Ammon's horn (tissue), 1 donor: ENCODE measurements at regions not wholly inside any gene's neighbourhood (a gene's known extent, or its start where the extent isn't known, plus 50 kb on each side); places are given as distances from the start of the nearest gene placed in this dataset.
A peak's percentile ranks its signal among the peaks of the same experiment; 100 is the strongest.
"Not testable (repeated sequence)": the region's sequence is repeated elsewhere in the genome, so short reads cannot be mapped to it uniquely, and the experiment has no call there.

Experiments
- DNase-seq: peaks from one replicate; pipeline ENCODE4 v3.0.0-alpha.2; 2016; ENCODE audit warnings: low spot score

- no peak for DNase-seq
These were observed 179.6 kb downstream of the AIPL1 start for GRCh38 chr17:6255322-6255721.

DNA sequence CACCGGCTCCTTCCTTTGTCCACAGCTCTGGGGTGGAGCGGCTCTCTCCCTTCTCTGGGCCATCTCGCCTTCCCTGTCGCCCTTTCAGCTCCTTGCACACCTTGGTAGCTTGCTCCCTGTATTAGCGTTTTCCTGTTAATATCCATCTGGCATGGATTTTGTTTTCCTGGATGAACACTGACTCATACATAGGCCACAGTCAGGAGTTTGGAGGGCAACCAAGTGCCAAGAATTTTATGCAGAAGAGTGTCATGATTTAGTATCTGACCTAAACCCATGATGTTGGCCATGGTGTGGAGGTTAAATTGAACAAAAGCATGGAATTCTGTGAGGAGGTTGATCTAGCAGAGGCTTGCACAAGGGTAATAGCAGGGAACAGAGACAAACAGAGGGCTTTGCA, 180.9 kb downstream of the AIPL1 start:
- no peak for DNase-seq

DNA sequence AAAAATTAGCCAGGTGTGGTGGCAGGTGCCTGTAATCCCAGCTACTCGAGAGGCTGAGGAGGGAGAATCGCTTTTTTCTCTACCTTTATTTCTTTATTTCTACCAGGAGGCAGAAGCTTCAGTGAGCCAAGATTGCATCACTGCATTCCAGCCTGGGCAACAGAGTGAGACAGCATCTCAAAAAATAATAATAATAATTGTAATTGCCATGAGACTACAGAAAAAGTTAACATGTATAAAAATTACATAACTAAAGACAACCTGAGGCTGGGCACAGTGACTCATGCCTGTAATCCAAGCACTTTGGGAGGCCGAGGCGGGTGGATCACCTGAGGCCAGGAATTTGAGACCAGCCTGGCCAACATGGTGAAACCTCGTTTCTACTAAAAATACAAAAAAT, 181.5 kb downstream of the WSCD1 start:
- DNase-seq: not testable (repeated sequence)

DNA sequence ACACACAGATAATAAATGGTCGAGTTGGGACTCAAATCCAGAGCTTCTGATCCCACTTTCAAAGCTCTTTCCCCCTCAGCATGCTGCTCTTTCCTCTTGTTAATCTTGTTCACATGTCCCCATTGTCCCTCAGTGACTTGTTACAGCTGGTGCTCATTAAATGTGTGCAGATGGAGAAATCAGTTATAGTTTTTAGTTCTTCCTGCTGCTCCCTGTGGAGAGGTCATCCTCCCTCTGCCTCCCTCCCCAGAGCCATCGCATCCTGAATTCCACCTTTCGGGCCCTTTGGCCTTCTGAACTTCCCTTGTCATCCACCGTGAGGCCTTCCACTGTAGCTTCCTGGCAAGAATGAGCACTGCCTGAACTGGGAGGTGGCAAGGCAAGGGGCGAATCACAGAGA, 179.6 kb downstream of the WSCD1 start:
- DNase-seq: no peak

DNA sequence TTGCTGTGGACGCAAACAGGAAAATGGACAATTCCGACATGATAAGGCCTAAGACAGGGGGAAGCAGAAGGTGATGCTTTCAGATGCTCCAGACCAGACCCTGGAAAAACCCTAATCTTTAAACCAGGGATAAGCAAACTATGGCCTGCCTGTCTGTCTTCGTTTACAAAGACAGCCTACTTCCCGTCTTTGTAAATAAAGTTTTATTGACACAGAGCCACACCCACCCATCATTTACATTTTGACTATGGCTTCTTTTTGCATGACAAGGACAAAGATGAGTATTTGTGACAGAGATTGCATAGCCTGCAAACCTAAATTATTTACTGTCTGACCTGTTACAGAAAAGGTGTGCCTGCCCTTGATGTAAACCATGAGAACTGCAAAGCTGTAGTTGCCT, 177.9 kb downstream of the WSCD1 start:
- no peak for DNase-seq

GRCh38 chr17:6245301-6246177, 175.4 kb downstream of the WSCD1 start:
- DNase-seq: no peak

DNA sequence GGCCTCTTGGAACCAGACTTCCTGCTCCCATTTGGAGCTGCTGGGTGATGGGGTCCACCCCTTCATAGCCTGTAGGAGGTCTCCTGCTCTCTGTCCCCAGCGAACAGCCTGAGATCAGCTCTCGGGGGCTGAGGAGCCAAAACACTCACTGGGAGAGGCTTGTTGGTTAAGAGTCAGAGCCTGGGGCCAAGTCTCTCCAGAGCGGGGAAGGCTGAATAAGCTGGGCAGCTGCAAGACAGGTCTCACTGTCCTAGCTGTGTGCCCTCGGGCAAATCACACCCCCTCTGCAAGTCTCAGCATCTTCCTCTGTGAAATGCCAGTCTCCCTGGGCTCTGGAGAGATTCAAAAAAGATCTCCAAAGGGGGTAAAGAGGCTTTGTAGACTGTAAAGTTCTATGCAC, 174.6 kb downstream of the WSCD1 start:
- DNase-seq: no peak

- no peak for DNase-seq
These were observed 174.1 kb downstream of the WSCD1 start for GRCh38 chr17:6244253-6244652.

DNA sequence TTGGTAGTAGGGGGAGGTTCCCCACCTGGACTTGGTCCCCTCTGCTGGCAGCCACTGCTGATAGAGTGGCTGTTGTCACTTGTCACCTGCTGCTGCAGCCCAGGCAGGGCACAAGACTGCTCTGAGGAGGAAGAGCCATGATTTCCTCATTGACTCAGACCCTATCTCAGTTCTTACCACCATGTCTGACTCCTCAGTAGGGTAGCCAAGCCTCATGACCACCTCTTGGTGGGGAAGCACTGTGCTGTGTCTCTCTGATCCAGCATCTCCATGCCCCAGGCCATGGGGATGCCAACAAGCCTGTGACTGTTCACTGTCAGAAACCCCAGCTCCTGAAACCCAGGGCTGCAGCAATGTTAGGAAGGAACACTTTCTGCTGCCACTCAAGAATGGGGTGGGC, 173.0 kb downstream of the WSCD1 start:
- no peak for DNase-seq

DNA sequence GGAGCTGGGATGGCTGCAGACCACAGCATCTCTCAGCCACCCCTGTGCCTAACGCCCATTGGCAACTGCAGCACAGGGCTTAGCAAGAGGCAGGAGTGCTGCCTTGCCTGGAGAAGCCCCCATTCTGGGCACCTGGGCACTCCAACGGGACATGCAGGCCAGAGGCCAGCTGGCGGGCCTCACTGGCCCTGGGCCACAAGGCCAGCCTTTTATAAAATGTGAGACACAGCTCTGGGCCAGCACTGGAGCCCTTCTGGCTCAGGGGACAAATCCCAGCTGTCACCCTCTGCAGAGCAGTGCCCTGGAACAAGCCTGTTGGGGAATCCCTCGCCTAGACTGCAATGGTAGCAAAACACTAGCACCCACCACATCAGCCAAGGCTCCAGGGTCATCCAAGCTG, 171.8 kb downstream of the WSCD1 start:
- peak; percentile 33 for DNase-seq

- DNase-seq: no peak
These were observed 171.2 kb downstream of the WSCD1 start for GRCh38 chr17:6241381-6241780.

DNA sequence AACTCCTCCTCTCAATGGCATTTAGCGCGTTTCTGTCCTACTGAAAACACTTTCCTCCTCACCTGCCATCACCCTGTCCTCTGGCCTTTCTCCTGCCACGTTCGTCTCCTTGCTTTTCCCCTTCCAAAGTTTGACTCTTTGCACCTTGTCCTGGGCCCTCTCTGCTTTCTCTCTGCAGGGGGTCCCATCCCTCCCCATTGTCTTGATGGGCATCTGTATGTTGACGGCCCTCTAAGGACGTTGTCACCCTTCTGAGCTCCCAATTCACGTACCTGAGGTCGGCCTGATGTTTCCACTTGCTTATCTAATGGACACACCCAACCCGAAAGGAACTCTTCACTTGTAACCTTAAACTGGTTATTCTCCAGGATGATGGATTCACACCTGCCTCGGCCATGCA, 170.4 kb downstream of the WSCD1 start:
- no peak for DNase-seq

DNA sequence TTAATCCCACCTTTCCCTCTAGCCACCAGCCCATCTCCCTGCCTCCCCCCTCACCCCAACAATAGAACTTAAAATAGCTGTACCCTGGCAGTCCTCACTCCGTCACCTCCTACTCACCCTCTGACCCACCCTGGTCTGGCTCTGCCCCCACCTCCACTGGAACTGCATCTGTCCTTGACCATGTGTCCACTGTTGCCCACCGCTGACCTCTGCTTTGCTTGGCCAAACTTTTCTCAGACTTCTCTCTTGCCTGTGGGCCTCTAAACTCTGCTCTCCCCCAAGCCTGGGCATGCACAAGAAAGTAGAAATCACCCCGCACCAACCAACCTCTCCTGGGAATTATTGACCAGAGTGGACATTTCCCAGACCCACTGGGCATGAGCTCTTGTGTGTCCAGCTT, 169.8 kb downstream of the WSCD1 start:
- DNase-seq: no peak

DNA sequence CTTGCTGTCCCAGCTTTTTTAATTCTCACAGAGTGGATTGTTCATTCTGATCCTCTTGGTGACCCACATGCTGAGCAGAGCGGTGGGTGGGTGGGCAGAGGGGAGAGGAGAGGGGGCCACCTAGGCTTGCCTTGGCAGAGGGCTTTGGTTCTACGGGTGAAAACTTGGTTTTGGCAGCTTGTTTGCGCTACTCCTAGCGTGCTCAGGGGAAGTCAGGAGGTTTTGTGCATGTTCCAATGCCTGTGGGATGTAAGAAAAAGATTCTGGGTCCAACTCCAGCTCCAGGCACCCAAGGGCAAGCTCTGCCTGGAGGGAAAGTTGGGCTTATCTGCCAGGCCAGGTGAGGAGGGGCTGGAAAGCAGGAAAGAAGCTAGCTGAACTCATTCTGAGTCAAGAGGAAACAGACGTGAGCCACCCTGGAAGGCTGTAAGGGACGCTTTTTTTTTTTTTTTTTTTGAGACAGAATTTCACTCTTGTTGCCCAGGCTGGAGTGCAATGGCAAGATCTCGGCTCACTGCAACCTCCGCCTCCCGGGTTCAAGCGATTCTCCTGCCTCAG, 169.1 kb downstream of the WSCD1 start:
- DNase-seq: peak; percentile 16

DNA sequence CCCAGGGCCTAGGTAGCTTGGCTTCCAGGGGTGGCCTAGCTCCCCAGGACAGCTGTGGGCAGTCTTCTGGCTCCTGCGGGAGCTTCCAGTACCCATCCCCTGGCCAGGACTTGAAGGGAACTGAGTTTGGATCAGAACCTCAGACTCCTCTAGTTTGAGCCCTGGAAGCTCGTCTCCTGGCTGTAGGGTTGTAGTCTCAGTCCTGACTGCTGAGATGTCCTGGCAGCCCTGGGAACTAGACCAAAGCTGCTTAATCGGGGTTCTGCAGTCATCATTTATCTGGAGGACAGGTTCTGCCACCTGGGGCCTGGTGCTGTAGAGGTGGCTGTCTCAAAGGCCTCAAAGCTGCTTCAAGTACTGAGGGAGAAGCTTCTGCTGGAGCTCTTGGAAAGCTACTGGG, 163.7 kb downstream of the WSCD1 start:
- DNase-seq: no peak

DNA sequence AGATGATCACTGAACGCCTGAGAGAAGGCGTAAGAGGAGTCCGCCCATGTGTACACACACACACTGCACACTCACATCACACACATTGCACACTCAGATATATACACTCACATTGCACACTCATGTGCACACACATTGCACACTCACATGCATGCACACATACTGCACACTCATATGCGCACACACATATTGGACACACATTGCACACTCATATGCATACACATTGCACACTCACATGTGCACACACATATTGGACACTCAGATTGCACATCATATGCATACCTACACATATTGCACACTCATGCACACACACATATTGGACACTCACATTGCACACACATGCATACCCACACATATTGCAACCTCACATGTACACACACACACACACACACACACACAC, 163.2 kb downstream of the WSCD1 start:
- DNase-seq: no peak

- no peak for DNase-seq
These were observed 162.5 kb downstream of the WSCD1 start for GRCh38 chr17:6232732-6233101.

DNA sequence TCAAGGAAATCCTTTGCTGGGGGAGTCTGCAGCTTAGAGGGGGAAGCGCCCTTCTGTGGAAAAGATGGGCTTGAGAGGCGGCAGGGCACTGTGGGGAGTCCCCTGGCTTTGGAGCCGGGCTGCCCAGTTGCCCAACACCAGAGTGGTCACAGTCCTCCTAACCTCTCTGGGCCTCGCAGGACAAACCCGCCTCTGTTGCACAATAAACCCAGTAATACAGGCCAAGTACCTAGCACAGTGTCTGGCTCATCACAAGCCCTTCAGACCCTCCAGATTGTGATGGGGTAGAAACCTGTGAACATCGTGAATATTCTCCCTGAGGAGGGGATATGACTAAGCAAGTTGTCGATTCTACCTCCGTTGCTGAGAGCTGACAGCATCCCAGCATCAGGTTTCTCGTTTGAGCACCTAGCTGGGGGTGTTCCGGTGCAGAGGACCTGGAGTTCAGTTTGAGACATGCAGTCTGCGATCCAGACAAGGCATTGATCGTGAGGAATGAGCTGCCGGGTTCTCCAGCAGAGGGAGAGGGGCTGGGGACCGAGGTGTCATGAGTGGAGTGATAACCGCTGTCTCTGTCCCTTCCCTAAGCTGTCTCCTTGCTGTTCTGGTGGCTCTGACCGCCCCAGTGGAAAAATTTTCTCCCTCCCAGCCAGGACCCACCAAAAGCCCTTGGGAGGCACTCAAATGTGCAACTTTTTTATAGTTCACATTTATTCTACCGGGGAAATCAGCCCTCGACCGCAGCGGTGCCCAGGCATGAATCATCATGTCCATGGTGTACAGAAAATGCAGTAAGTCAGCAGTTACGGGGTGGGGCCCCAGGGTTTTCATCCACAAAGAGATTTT, 161.9 kb downstream of the WSCD1 start:
- no peak for DNase-seq

GRCh38 chr17:6231465-6231864, 161.3 kb downstream of the WSCD1 start:
- DNase-seq: no peak

GRCh38 chr17:6218333-6218732, 148.2 kb downstream of the WSCD1 start:
- DNase-seq: no peak

GRCh38 chr17:6215071-6216035, 145.2 kb downstream of the WSCD1 start:
- DNase-seq: no peak

DNA sequence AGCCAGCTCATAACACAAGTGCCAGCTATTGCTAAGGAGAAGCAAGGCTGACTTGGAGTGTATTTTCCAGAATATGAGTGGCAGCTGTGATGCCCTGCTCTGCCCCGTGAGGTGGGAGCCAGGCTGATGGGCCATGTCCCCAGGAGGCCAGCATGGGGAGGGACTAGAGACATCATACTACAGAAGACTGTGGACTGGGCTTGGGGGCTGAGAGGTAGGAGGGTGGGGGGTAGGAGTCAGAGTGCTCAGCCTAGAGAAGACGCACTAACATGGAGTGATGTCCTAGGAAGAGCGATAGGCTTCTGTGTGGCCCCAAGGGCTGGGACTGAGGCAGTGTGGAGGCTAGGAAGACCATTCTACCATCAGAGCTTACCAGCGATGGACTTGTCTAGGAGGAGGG, 143.7 kb downstream of the WSCD1 start:
- no peak for DNase-seq
